ENCODE measurements at regions not wholly inside any gene's neighbourhood (a gene's known extent, or its start where the extent isn't known, plus 50 kb on each side); places are given as distances from the start of the nearest gene placed in this dataset.

DNA sequence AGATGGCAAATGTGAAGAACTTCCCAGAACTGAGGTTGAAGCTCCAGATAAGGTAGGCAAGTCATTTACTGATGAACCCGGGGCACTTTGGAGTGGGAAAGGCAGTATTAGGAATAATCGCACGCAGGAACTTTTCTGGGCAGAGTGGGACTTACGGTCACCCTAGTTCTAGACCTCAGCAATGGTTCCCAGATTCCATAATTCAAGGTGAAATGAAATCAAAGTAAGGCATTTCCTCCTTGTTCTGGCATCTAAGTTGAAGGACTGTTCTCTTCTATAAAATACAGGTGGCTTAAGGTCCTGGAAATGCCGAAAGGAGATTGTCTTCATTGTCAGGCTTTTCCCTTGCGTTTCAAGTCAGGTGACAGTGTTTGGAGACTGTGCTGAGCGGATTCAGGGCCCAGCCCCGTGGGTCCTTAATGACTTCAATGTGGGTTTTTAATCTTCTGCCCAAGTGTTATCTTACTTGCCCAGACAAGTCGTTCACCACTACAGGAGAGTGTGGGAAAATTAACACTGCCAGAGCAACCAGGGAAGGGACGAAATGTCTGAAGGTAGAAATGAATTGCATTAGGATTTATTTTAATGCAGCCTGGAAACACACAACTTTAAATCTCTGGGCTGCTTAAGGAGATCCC lies 52.1 kb upstream of the STOX2 start:
- H3K36me3 Mint-ChIP-seq (ENCODE audit: low read depth): no peaks in the 10 kb centered on the region
- H3K4me3 Mint-ChIP-seq: no peak overlapping the region
- peaks cover 18% of the 10 kb centered on the region for H3K27me3 Mint-ChIP-seq
- no peaks in the 10 kb centered on the region for H3K4me1 Mint-ChIP-seq (ENCODE audit: low read depth)
- H3K27ac Mint-ChIP-seq: no peak overlapping the region
- H3K9me3 Mint-ChIP-seq: no peaks in the 10 kb centered on the region

GRCh38 chr4:183853548-183853940 lies 51.6 kb upstream of the STOX2 start:
- Mint-ChIP-seq H3K9me3 (no peaks in the 10 kb centered on the region), H3K4me1 (ENCODE audit: low read depth) (no peaks in the 10 kb centered on the region), H3K4me3 (no peak overlapping the region), H3K36me3 (ENCODE audit: low read depth) (no peaks in the 10 kb centered on the region), H3K27ac (no peak overlapping the region), H3K27me3 (peaks cover 14% of the 10 kb centered on the region)

All from stimulated activated naive CD8-positive, alpha-beta T cell treated with anti-CD3 and anti-CD28 coated beads, Interleukin-15, Interleukin-2, amounts not matched to agents 100 ng/mL and 50 ng/mL, for 24 hours (primary cell).